ENCODE measurements at regions not wholly inside any gene's neighbourhood (a gene's known extent, or its start where the extent isn't known, plus 50 kb on each side); places are given as distances from the start of the nearest gene placed in this dataset.

DNA sequence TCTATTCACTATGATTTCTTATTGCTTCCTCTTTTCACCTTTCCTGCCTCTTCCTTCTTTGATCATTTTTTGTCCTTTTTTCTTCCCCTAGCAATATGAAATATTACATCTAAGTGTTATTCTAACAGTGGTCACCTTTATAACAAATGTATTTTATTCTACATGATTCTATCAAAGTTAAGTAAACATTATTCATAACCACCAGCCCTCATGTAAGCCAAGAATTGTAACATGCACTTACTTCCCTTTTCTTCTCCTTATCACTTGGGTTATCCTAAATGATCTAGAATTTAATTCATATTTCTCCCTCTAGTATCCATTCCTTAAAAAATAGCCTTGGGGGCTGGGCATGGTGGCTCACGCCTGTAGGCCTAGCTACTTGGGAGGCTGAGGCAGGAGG is 88.3 kb upstream of the SLC22A23 start:
- POLR2A ChIA-PET: no interaction called here
- DNase-seq (ENCODE audit: extremely low spot score): no peak
- CTCF ChIA-PET: no interaction called here
- TF ChIP-seq TARDBP (IDR thresholded peaks at IDR 0.05): no peak
- no peak for TF ChIP-seq ELF4 (IDR thresholded peaks at IDR 0.05)
- no peak for TF ChIP-seq ZNF384 (IDR thresholded peaks at IDR 0.05)

DNA sequence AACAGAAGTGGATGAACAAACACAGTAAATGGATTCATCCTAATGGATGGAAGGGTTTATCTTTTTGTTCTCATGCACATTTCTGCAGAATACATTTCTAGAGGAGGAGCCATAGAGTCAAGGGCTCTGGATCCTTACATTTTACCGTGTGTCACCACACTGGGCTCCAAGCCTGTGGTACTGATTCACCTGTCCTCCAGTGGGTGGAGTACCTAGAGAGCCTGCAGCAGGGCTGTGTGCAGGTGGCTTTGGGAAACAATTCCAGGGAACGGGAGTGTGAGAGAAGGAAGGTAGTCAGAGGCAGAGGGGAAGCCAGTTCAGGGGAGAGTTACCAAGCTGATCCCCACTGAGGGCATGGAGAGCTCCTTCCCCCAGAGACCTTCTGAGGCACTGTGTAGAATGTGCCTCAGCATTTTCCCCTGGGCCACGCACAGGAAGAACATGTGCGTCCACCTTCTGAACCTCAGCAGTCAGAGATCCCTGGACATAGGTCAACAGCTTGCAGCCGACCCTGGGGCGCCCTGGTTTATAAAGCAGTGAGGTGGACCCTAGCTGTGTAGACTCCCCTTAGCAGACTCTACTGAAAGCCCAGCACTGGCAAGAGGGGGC is 85.3 kb upstream of the SLC22A23 start:
- no peak for DNase-seq (ENCODE audit: extremely low spot score)
- ChIA-PET CTCF (no interaction called here), POLR2A (no interaction called here)

GRCh38 chr6:3541006-3541585 is 84.2 kb upstream of the SLC22A23 start:
- DNase-seq (ENCODE audit: extremely low spot score): no peak
- ChIA-PET CTCF (no interaction called here), POLR2A (no interaction called here)
- no peak for TF ChIP-seq CTBP1 (IDR thresholded peaks at IDR 0.05; ENCODE audit: borderline replicate concordance)
- no peak for TF ChIP-seq SP1 (IDR thresholded peaks at IDR 0.05)
- TF ChIP-seq TARDBP (IDR thresholded peaks at IDR 0.05): no peak
- no peak for TF ChIP-seq PKNOX1 (IDR thresholded peaks at IDR 0.05)
- no peak for TF ChIP-seq ZNF384 (IDR thresholded peaks at IDR 0.05)
- no peak for TF ChIP-seq FOXM1 (IDR thresholded peaks at IDR 0.05; ENCODE audit: borderline replicate concordance)
- TF ChIP-seq NFRKB (IDR thresholded peaks at IDR 0.05): no peak
- TF ChIP-seq FOXA1 (IDR thresholded peaks at IDR 0.05): no peak
- TF ChIP-seq L3MBTL2 (conservative IDR thresholded peaks at IDR 0.05): no peak
- TF ChIP-seq LEF1 (IDR thresholded peaks at IDR 0.05; ENCODE audit: borderline replicate concordance): no peak
- no peak for TF ChIP-seq BHLHE40 (IDR thresholded peaks at IDR 0.05; ENCODE audit: borderline replicate concordance)

More for the DNA sequence above, 85.3 kb upstream of the SLC22A23 start:
- no peak for TF ChIP-seq PKNOX1 (IDR thresholded peaks at IDR 0.05)
- TF ChIP-seq FOXA1 (IDR thresholded peaks at IDR 0.05): no peak
- TF ChIP-seq ZNF384 (IDR thresholded peaks at IDR 0.05): no peak
- TF ChIP-seq SP1 (IDR thresholded peaks at IDR 0.05): no peak

GRCh38 chr6:3540253-3540820 is 83.5 kb upstream of the SLC22A23 start:
- POLR2A ChIA-PET: no interaction called here
- CTCF ChIA-PET: no interaction called here
- TF ChIP-seq HDGF (IDR thresholded peaks at IDR 0.05; ENCODE audit: borderline replicate concordance) (no peak), ARNT (IDR thresholded peaks at IDR 0.05) (no peak), BHLHE40 (IDR thresholded peaks at IDR 0.05; ENCODE audit: borderline replicate concordance) (no peak), SP1 (IDR thresholded peaks at IDR 0.05) (no peak), SUZ12 (IDR thresholded peaks at IDR 0.05) (no peak), FOXK2 (IDR thresholded peaks at IDR 0.05) (no peak), L3MBTL2 (conservative IDR thresholded peaks at IDR 0.05) (no peak), ELF4 (IDR thresholded peaks at IDR 0.05) (no peak), FOXA1 (IDR thresholded peaks at IDR 0.05) (no peak), TARDBP (IDR thresholded peaks at IDR 0.05) (no peak), NFRKB (IDR thresholded peaks at IDR 0.05) (no peak), PKNOX1 (IDR thresholded peaks at IDR 0.05) (no peak), LEF1 (IDR thresholded peaks at IDR 0.05; ENCODE audit: borderline replicate concordance) (no peak), CTBP1 (IDR thresholded peaks at IDR 0.05; ENCODE audit: borderline replicate concordance) (no peak), FOXM1 (IDR thresholded peaks at IDR 0.05; ENCODE audit: borderline replicate concordance) (no peak), ZNF384 (IDR thresholded peaks at IDR 0.05) (no peak)
- no peak for DNase-seq (ENCODE audit: extremely low spot score)

DNA sequence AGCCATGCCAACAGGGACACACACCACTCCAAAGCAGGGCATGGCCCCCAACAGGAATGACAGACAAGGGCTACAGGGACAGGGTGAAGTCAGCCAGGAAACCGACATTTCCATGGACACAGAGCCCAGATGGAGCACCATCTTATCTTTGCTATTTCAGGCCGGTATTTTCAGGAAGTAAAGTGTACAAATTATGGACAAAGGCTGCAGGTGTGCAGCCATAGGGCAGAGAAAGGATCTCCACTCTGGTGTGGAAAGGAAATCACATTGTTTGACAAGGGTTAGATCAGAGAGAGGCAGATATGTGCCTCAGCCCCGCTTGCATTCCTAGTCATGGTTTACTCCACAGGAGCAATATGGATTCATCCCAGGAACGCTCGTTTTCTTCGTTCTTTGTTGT is 81.7 kb upstream of the SLC22A23 start:
- POLR2A ChIA-PET: no interaction called here
- CTCF ChIA-PET: no interaction called here
- no peak for DNase-seq (ENCODE audit: extremely low spot score)
- TF ChIP-seq ELF4 (IDR thresholded peaks at IDR 0.05): no peak
- TF ChIP-seq LEF1 (IDR thresholded peaks at IDR 0.05; ENCODE audit: borderline replicate concordance): no peak
- TF ChIP-seq L3MBTL2 (conservative IDR thresholded peaks at IDR 0.05): no peak
- TF ChIP-seq FOXK2 (IDR thresholded peaks at IDR 0.05): no peak
- TF ChIP-seq ARNT (IDR thresholded peaks at IDR 0.05): no peak
- no peak for TF ChIP-seq SP1 (IDR thresholded peaks at IDR 0.05)
- no peak for TF ChIP-seq SUZ12 (IDR thresholded peaks at IDR 0.05)
- no peak for TF ChIP-seq ZNF384 (IDR thresholded peaks at IDR 0.05)
- no peak for TF ChIP-seq FOXA1 (IDR thresholded peaks at IDR 0.05)
- TF ChIP-seq FOXM1 (IDR thresholded peaks at IDR 0.05; ENCODE audit: borderline replicate concordance): no peak

DNA sequence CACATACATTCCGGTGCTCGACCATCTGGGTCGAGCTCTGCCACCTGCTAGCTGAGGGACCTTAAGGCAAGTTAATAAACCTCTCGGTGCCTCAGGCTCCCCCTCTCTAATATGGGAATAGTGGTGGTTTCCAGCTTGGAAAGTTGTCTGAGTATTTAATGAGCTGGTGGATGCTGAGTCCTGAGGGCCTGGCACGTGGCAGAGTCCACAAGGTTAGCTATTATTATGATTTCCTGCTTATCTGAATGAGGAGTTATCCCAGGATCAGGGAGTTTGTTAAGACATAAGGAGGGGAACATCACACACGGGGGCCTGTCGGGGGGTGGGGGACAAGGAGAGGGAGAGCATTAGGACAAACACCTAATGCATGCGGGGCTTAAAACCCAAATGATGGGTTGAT is 80.1 kb upstream of the SLC22A23 start:
- POLR2A ChIA-PET: no interaction called here
- CTCF ChIA-PET: interaction anchor here (0.6 kb wide), 1 partner anchor 641 kb away, joined by 3 read pairs; no protein-coding TSS in a partner anchor
- DNase-seq (ENCODE audit: extremely low spot score): no peak
- no peak for TF ChIP-seq HDGF (IDR thresholded peaks at IDR 0.05; ENCODE audit: borderline replicate concordance)
- TF ChIP-seq FOXK2 (IDR thresholded peaks at IDR 0.05): no peak
- no peak for TF ChIP-seq ZNF384 (IDR thresholded peaks at IDR 0.05)
- TF ChIP-seq FOXA1 (IDR thresholded peaks at IDR 0.05): no peak
- TF ChIP-seq BHLHE40 (IDR thresholded peaks at IDR 0.05; ENCODE audit: borderline replicate concordance): no peak
- TF ChIP-seq NFRKB (IDR thresholded peaks at IDR 0.05): no peak
